TTC549 (cell line): ENCODE measurements at regions not wholly inside any gene's neighbourhood (a gene's known extent, or its start where the extent isn't known, plus 50 kb on each side); places are given as distances from the start of the nearest gene placed in this dataset.
A peak's percentile ranks its signal among the peaks of the same experiment; 100 is the strongest.

Experiments used
- FAIRE-seq: peaks from 2 replicates; lab custom pipeline; 2012; peaks lifted over from hg19 to GRCh38; lab: Jason Lieb, UNC

- FAIRE-seq: peak; percentile 26
Observed at GRCh38 chr2:173672573-173673340, 292.4 kb downstream of the SP3 start.

DNA sequence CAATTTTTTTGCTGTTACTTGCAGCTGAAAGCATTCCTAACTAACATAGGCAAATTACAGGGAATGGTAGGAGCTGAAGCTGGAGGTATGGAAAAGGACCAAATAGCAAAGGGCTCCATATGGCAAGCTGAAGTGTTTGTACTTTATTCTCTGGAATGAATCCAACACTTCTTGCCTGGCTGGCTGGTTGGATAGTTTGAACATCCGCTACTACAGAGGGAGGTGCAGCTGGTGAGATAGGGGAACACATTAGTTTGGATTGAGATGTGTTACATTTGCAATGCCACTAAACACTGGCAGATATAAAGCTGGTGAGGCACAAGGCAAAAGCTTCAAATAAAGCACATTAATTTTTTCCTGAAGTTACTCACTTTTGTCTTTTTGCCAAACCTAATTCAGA lies 291.5 kb downstream of the SP3 start:
- no peak for FAIRE-seq

GRCh38 chr2:173676647-173677046 lies 288.5 kb downstream of the SP3 start:
- no peak for FAIRE-seq

DNA sequence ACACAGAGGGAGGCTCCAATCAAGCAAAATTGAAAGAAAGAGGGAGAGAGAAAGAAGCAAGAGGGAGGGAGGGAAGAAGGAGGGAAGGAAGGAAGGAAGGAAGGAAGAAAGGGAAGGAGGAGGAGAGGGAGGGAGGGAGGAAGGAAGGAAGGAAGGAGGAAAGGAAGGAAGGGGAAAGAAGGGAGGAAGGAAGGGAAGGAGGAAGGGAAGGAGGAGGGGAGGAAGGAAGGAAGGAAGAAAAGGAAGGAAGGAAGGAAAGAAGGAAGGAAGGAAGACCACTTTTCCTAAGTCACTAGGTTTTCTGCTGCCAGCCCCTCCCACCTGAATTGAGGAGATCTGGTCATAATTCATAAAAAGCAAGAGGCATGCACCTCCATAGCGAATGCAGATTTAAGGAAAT lies 287.0 kb downstream of the SP3 start:
- no peak for FAIRE-seq

- no peak for FAIRE-seq
Observed at GRCh38 chr2:173680574-173680973, 284.6 kb downstream of the SP3 start.

DNA sequence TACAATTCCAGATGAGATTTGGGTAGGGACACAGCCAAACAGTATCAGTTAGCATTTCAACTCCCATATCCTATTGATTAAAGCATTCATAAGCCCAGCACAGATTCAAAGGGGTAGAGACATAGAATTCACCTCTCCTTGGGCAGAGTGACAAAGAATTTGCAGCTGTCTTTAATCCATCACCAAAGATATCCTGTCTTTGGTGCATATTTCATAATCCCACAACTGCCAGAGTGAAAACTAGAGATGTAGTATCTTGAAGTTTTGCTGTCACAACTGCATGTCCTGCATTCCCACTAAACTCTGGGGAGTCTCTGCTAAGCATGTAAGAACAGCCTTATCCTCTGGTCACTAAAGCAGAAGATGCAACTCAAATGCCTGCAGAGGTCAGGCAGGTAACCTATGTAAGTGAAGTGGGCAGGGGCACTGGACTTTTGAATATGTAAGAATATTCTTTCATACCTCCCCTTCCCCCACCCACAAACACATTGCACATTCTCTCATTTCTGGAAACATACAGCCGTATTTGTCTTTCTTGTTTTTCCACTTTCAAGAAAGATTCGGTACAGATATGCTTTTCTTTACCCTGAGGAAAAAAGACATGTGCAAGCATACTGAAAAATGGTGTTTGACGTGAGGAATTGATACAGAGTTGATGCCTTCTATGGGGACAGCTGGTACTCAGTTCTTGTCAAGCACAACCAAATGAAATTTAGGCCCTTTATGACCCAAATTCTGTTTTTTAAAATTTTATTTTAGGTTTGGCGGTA lies 283.1 kb downstream of the SP3 start:
- FAIRE-seq: no peak

DNA sequence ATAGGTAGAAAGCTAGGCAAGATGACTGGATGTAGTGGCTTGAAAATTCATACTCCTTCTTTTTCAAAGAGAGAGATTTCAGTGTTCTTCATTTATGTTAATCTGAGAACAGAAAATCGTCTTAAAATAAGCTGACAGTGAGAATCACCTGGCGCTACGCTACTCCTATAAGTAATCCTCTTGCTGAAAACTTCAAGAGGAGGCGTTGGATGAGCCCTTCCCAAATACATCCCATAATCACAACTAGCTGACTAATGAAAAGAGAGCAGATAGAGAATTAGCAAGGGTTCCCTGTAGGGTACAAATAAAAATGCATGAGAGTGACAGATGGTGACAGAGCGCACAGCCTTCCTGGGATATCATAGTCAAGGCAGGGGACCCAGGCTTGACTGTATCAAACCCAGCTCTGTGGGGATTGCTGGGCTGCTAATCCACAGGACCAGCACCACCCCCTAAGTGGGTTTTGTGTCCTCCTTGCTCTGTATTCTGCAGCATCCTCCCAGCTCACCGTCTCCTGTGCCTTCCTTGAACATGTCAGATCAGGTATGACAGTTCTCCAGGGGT lies 280.2 kb downstream of the SP3 start:
- no peak for FAIRE-seq

- no peak for FAIRE-seq
Observed at GRCh38 chr2:173690349-173690748, 274.8 kb downstream of the SP3 start.

GRCh38 chr2:173692068-173692467 lies 273.1 kb downstream of the SP3 start:
- FAIRE-seq: no peak

DNA sequence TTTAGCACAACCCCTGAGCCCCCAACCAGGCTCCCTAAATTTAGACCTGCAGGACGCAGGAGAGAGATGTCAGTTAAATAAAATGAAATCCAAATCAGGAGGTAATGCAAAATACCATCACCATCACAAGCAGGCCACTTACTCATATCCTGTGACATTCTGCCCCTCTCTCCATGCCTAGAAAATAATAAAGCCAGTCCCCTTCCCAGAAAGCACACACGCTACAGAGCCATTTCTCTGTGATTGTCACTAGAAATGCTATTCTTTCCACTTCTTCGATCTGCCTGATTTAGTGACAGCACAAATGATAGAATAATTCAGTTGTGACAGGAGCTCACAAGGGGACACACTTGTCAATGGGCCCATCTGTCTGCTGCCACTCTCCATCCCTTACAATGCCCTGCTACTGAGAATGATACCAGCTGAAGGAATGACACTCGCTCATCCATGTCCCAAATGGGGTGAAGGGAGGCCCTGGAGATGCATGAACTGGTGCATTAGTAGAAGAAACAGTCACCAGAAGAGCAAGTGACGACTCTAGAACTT lies 272.1 kb downstream of the SP3 start:
- FAIRE-seq: no peak

DNA sequence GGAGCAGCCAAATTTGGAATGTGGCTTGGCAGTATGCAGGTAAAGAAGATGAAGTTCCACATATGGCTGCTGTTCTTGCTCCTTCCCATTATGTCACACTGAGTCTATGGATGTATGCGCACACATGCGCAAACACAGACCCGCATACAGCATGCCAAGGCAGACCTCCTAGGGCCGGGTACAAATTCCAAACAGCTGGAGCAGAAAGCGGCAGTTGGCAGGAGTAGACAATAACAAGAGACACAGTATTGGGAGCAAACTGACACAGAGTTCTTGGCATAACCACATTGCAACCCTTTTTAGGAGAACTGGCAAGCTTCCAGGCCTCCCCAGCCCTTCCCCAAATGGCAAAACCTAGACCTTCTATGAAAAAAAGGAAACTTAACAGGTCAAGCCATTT lies 268.9 kb downstream of the SP3 start:
- no peak for FAIRE-seq

DNA sequence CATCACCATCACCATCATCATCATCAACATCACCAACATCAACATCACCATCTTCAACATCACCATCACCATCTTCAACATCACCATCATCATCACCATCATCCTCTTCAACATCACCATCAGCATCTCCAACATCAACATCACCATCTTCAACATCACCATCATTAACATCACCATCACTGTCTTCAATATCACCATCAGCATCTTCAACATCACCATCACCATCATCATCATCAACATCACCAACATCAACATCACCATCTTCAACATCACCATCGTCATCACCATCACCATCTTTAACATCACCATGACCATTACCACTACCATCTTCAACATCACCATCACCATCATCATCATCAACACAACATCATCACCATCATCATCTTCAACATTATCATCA lies 267.2 kb downstream of the SP3 start:
- no peak for FAIRE-seq

- no peak for FAIRE-seq
Observed at GRCh38 chr2:173705656-173706055, 259.5 kb downstream of the SP3 start.

DNA sequence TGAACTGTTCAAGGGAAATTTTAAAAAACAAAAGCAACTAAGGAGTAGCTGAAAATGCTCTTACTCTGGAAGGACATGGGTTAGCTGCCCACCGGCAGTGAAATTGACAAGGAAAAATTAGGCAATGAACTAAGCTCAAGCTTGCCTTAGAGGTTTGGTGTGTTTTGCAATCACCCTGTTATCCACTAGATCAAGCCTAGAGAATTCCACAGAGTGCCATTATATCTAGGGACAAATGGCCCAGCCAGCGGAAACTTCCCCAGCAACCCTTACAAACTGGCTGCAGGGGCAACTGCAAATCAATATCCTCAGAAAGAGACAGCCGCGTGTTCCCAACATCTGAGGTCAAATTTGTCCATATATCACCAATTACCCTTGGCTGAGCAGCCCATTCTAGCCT lies 258.2 kb downstream of the SP3 start:
- no peak for FAIRE-seq

GRCh38 chr2:173708806-173709205 lies 256.4 kb downstream of the SP3 start:
- FAIRE-seq: no peak

DNA sequence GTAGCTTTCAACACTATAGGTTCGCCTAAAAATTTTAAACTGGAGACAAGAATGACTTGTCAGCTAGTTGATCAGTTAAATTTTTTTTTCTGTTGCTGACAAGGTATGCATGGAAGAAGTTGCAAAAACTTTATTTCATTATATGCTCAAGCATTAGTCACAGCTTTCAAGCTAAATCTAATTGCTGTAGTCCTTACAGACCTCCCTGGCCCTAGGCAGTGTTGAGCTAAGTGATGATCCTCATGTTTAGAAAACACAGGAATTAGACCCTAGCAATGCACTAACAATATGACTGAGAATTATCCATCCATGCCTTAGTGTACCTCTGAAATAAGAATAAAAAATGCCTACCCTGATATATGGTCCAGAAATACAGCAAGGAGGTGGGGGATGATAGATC lies 253.4 kb downstream of the SP3 start:
- no peak for FAIRE-seq

- FAIRE-seq: no peak
Observed at GRCh38 chr2:173713904-173714555, 251.1 kb downstream of the SP3 start.

DNA sequence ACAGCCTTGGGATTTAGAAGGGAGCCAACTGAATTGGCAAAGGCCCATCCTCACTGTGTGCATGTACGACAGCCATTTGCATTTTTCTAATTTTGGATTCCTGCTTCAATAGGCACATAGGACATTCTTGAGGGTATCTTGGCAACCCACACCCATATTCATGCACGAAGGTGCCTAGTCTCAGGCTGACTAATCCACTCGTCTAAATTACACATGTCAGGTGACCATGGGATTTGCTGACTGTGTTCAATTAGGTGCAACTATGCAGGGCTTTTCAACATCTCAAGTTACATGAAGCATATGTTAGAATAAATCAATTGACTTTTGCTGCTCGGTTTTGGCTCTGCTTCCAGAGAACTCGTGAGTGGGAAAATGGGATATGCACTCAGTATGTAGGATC lies 249.7 kb downstream of the SP3 start:
- FAIRE-seq: no peak

DNA sequence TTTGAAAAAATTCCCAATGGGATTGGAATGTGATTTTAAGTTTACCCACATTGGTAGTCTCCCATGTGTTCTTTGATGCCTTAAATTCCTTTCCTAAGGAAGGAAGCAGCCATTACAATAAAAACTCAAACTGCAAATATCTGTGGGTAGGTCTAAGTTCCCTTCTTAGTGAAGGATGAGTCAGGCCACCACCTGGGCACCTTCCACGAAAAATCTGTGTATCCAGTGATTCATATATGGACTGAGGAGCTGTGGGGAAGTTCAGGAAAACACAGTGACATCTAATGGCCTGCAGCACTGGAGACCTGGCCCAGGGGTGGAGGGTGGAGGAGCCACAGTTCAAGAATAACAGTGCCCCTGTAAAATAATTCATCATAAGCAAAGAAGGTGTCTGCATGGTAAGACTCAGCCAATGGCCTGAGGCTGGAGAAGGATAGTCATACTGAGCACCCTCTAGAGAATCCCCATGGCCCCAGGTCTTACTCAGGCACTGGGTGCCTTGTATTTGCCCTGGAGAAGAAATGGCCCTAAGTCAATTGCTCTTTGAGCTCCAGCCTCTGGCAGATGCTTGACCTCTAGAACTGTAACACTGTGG lies 248.6 kb downstream of the SP3 start:
- no peak for FAIRE-seq

DNA sequence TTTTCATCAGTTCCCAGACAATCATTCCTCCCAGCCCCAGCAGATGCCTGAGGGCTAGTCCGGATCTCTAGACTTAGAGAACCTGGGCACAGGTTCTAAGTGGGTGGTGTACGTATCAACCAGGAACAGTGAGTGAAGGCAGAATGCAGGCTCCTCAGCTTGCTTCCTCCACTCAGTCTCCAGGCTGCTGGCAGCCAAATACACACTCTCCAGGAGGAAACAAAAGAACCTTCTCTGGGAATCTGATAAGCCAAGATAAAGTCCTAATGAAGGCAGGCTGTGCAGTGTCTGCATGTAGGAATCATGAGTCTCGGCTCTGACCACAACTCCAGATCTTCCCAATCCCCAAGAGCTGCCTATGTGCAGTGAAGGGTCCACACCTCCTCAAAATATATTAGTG lies 245.7 kb downstream of the SP3 start:
- FAIRE-seq: no peak

DNA sequence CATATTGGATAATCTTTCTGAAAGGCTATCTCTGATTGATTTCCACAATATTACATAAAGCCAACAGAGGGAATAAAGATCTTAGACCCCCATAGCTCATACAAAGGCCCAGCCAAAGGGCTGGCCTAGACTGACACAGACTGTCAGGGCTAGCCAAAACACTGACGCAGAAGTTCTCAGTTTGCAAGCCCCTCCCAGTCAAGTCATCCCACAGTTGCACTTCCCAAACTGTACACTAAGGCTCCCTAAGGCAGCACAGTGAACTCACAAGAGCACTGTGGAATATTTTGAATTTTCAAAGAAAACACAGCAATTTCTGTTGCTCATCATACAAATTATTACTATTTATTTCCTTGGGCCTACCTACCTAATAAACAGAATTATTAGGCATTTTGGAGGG lies 244.9 kb downstream of the SP3 start:
- no peak for FAIRE-seq

GRCh38 chr2:173734797-173735196 lies 230.4 kb downstream of the SP3 start:
- no peak for FAIRE-seq
